Erythroblast (primary cell): ENCODE measurements at regions not wholly inside any gene's neighbourhood (a gene's known extent, or its start where the extent isn't known, plus 50 kb on each side); places are given as distances from the start of the nearest gene placed in this dataset.

Experiments
- GATA1 ChIP-seq: IDR thresholded peaks from 2 replicates; pipeline ENCODE4 v1.6.1; 2011; ENCODE audit warnings: low read depth, mild to moderate bottlenecking, control low read depth, low read length, moderate library complexity
- POLR2A ChIP-seq: IDR thresholded peaks from 2 replicates; pipeline ENCODE4 v1.6.1; 2011; ENCODE audit warnings: mild to moderate bottlenecking, low read length

GRCh38 chr5:162410365-162410764, 342.8 kb downstream of the GABRG2 start:
- TF ChIP-seq POLR2A (no peak), GATA1 (no peak)
